GM12892 (cell line): ENCODE measurements at regions not wholly inside any gene's neighbourhood (a gene's known extent, or its start where the extent isn't known, plus 50 kb on each side); places are given as distances from the start of the nearest gene placed in this dataset.

Experiments used
- POLR2A ChIP-seq: IDR thresholded peaks from 2 replicates; pipeline ENCODE4 v1.6.1; 2011; ENCODE audit warnings: low read depth, low read length, control low read depth
- TAF1 ChIP-seq: IDR thresholded peaks from 2 replicates; pipeline ENCODE4 v1.6.1; 2011; ENCODE audit warnings: low read depth, mild to moderate bottlenecking, control low read depth, low read length, borderline replicate concordance

GRCh38 chr3:68163968-68164367 lies 509.6 kb upstream of the SUCLG2 start:
- no peak for TF ChIP-seq POLR2A
- no peak for TF ChIP-seq TAF1
